Endothelial cell of umbilical vein (primary cell): ENCODE measurements at regions not wholly inside any gene's neighbourhood (a gene's known extent, or its start where the extent isn't known, plus 50 kb on each side); places are given as distances from the start of the nearest gene placed in this dataset.

ENCODE experiments used
- BruUV-seq: library from RNA; stranded (reverse); fragments of 400-500 nt; replicated peaks from 2 replicates; lab custom pipeline; 2021; lab: Mats Ljungman, UMichigan
- CTCF ChIA-PET: fragments of 300-600, 350-600 bp; sonication (Branson Sonifier 250); formaldehyde crosslinking; loops from one replicate; lab custom pipeline; 2021; ENCODE audit warnings: antibody characterized with exemption, inconsistent platforms; lab: Charles Lee
- POLR2A ChIA-PET: fragments of 300-600, 350-600 bp; sonication (Branson Sonifier 250); formaldehyde crosslinking; loops from one replicate; lab custom pipeline; 2021; ENCODE audit warnings: antibody characterized with exemption, inconsistent platforms; lab: Charles Lee
- DNase-seq: peaks from one replicate; pipeline ENCODE4 v3.0.0-alpha.2; 2011; ENCODE audit warnings: low read depth, low spot score
- FAIRE-seq: peaks from 2 replicates; lab custom pipeline; 2011; peaks lifted over from hg19 to GRCh38; lab: Jason Lieb, UNC
- H2AFZ ChIP-seq: 2 replicates; pipeline ENCODE4 v1.6.0; 2012; ENCODE audit warnings: low read depth, low read length, control low read depth, inconsistent platforms
- H3K27ac ChIP-seq: 2 replicates; pipeline ENCODE4 v1.5.1; 2011; ENCODE audit warnings: low read depth, mild to moderate bottlenecking, control low read depth, low read length, moderate library complexity; ENCODE audit not compliant: insufficient read depth
- H3K27me3 ChIP-seq, 2 experiments: 2 replicates each; pipeline versions ENCODE4 v1.6.0 to v1.6.1; 2011; ENCODE audit warnings: low read length in 2 of 2, mixed read lengths in 1 of 2; ENCODE audit not compliant: control insufficient read depth in 2 of 2, insufficient read depth in 2 of 2
- H3K36me3 ChIP-seq, 2 experiments: 2 replicates in 1 of 2; 3 replicates in 1 of 2; pipeline ENCODE4 v1.5.1; 2011; ENCODE audit warnings: low read length in 2 of 2, mild to moderate bottlenecking in 1 of 2, moderate library complexity in 1 of 2; ENCODE audit not compliant: control insufficient read depth in 2 of 2, insufficient read depth in 2 of 2; ENCODE audit errors: extremely low read depth in 1 of 2
- H3K4me1 ChIP-seq: 3 replicates; pipeline ENCODE4 v1.5.1; 2011; ENCODE audit warnings: mild to moderate bottlenecking, low read length; ENCODE audit not compliant: control insufficient read depth, insufficient read depth; ENCODE audit errors: extremely low read depth
- H3K4me2 ChIP-seq: 2 replicates; pipeline ENCODE4 v1.6.1; 2011; ENCODE audit warnings: low read length, control low read depth, mixed read lengths; ENCODE audit not compliant: insufficient read depth
- H3K4me3 ChIP-seq, 3 experiments: fragments of 200-600 bp in 1 of 3; sonication (generic), shearing (Covaris generic) in 1 of 3; replicated peaks in 1 of 3; 2 replicates each; pipeline ENCODE4 v1.5.1; 2011 to 2016; ENCODE audit warnings: control low read depth in 3 of 3, low read length in 3 of 3, mild to moderate bottlenecking in 2 of 3, inconsistent platforms in 1 of 3, low read depth in 1 of 3, moderate library complexity in 1 of 3; ENCODE audit not compliant: insufficient read depth in 1 of 3
- H3K79me2 ChIP-seq: 2 replicates; pipeline ENCODE4 v1.6.0; 2012; ENCODE audit warnings: low read length, inconsistent platforms; ENCODE audit not compliant: control insufficient read depth, insufficient read depth
- H3K9ac ChIP-seq: replicated peaks from 2 replicates; pipeline ENCODE3; 2011; ENCODE audit warnings: low read length, control low read depth; ENCODE audit not compliant: insufficient read depth; ENCODE audit errors: extremely low read depth
- H3K9me1 ChIP-seq: replicated peaks from 3 replicates; pipeline ENCODE4 v1.6.0; 2011; ENCODE audit warnings: mild to moderate bottlenecking, low read length; ENCODE audit not compliant: control insufficient read depth, insufficient read depth; ENCODE audit errors: extremely low read depth
- H3K9me3 ChIP-seq: replicated peaks from 2 replicates; pipeline ENCODE4 v1.5.1; 2012; ENCODE audit warnings: low read length, inconsistent platforms; ENCODE audit not compliant: control insufficient read depth, insufficient read depth
- H4K20me1 ChIP-seq: replicated peaks from 2 replicates; pipeline ENCODE3; 2011; ENCODE audit warnings: mild to moderate bottlenecking, low read length; ENCODE audit not compliant: control insufficient read depth, insufficient read depth; ENCODE audit errors: extremely low read depth
- CTCF ChIP-seq, 2 donors: IDR thresholded peaks; 1 replicate in 1 of 2; 2 replicates in 1 of 2; pipeline ENCODE4 v1.5.1; 2011; ENCODE audit warnings: low read length in 2 of 2, mild to moderate bottlenecking in 2 of 2, moderate library complexity in 2 of 2, control low read depth in 1 of 2, inconsistent platforms in 1 of 2, low read depth in 1 of 2; ENCODE audit not compliant: insufficient read depth in 1 of 2; ENCODE audit errors: extremely low read depth in 1 of 2
- EZH2 ChIP-seq: IDR thresholded peaks from 2 replicates; pipeline ENCODE4 v1.6.1; 2012; ENCODE audit warnings: borderline replicate concordance, low read depth, mild to moderate bottlenecking, moderate library complexity, low read length, inconsistent platforms; ENCODE audit not compliant: severe bottlenecking
- GATA2 ChIP-seq: IDR thresholded peaks from 2 replicates; pipeline ENCODE4 v1.7.0; 2011; ENCODE audit warnings: low read depth, mild to moderate bottlenecking, moderate library complexity, mixed read lengths, low read length; ENCODE audit not compliant: insufficient read length, insufficient read depth
- JUN ChIP-seq: IDR thresholded peaks from 2 replicates; pipeline ENCODE4 v1.6.1; 2011; ENCODE audit warnings: borderline replicate concordance, low read depth; ENCODE audit not compliant: insufficient read length, insufficient read depth
- MAX ChIP-seq: IDR thresholded peaks from 2 replicates; pipeline ENCODE4 v1.6.1; 2011; ENCODE audit not compliant: insufficient read depth, insufficient read length
- MYC ChIP-seq: IDR thresholded peaks from one replicate; pipeline ENCODE4 v1.6.1; 2011; ENCODE audit warnings: mild to moderate bottlenecking, low read depth, low read length
- POLR2AphosphoS5 ChIP-seq: IDR thresholded peaks from 2 replicates; pipeline ENCODE4 v1.6.1; 2012; ENCODE audit warnings: low read depth, mild to moderate bottlenecking, control low read depth, low read length, moderate library complexity; ENCODE audit not compliant: insufficient read depth
- dilution Hi-C: fragments of 300-500 bp; cut with MboI; formaldehyde crosslinking; loops from one replicate; pipeline ENCODE4 v1.15.0; 2019; ENCODE audit warnings: low sequenced_read_pairs; ENCODE audit not compliant: extremely low pct_ligation_motif_present
- intact Hi-C: fragments of 100-400 bp; cut with micrococcal nuclease; formaldehyde crosslinking; loops from one replicate; pipeline ENCODE4 v1.10.0; 2022

GRCh38 chr3:80643421-80643820, 875.6 kb upstream of the ROBO1 start:
- BruUV-seq: no TSS peak
- POLR2A ChIA-PET: no interaction called here
- H2AFZ ChIP-seq: no peak overlapping the region
- TF ChIP-seq POLR2AphosphoS5: no peak
- TF ChIP-seq MAX: no peak
- no peak for TF ChIP-seq JUN
- no peak for TF ChIP-seq MYC
- no peak for TF ChIP-seq GATA2
- no peak for TF ChIP-seq CTCF (IDR thresholded peaks at IDR 0.05; ENCODE audit: extremely low read depth in 1 of 2, insufficient read depth in 1 of 2, low read depth in 1 of 2, low read length in 2 of 2)
- no peak for TF ChIP-seq EZH2
- FAIRE-seq: no peak
- intact Hi-C loops: no loop called here
- H4K20me1 ChIP-seq: no peaks in the 10 kb centered on the region
- H3K27ac ChIP-seq: no peak overlapping the region
- no peaks in the 10 kb centered on the region for H3K9me3 ChIP-seq
- H3K36me3 ChIP-seq: no peaks in the 10 kb centered on the region
- no peak overlapping the region for H3K9ac ChIP-seq
- no peaks in the 10 kb centered on the region for H3K9me1 ChIP-seq
- no peaks in the 10 kb centered on the region for H3K27me3 ChIP-seq
- no peak overlapping the region for H3K4me2 ChIP-seq
- no peak for DNase-seq
- CTCF ChIA-PET: no interaction called here
- no peaks in the 10 kb centered on the region for H3K4me1 ChIP-seq
- dilution Hi-C loops: no loop called here
- no peaks in the 10 kb centered on the region for H3K79me2 ChIP-seq
- no peak overlapping the region for H3K4me3 ChIP-seq
